ENCODE measurements at regions not wholly inside any gene's neighbourhood (a gene's known extent, or its start where the extent isn't known, plus 50 kb on each side); places are given as distances from the start of the nearest gene placed in this dataset.

- no TSS peak for BruUV-seq (replicated peaks)
- POLR2A ChIA-PET: no interaction called here
Observed at GRCh38 chr3:78186404-78186803, 1146.5 kb downstream of the ROBO2 start.

GRCh38 chr3:78201091-78201490 is 1161.2 kb downstream of the ROBO2 start:
- H3K4me2 ChIP-seq (ENCODE audit: insufficient read depth, low read length): no peak overlapping the region
- BruUV-seq (replicated peaks): no TSS peak
- no peak for TF ChIP-seq GATA2 (IDR thresholded peaks at IDR 0.05; ENCODE audit: insufficient read depth, insufficient read length, low read depth, low read length)
- TF ChIP-seq MAX (IDR thresholded peaks at IDR 0.05; ENCODE audit: insufficient read depth, insufficient read length): no peak
- no peak for TF ChIP-seq MYC (IDR thresholded peaks at IDR 0.05; ENCODE audit: low read depth, low read length)
- TF ChIP-seq FOS (IDR thresholded peaks at IDR 0.05; ENCODE audit: borderline replicate concordance, insufficient read depth, low read length): no peak
- TF ChIP-seq EZH2 (IDR thresholded peaks at IDR 0.05; ENCODE audit: borderline replicate concordance, low read depth, low read length, severe bottlenecking): no peak
- no peak for TF ChIP-seq POLR2A (IDR thresholded peaks at IDR 0.05; ENCODE audit: low read depth, low read length)
- TF ChIP-seq JUN (IDR thresholded peaks at IDR 0.05; ENCODE audit: borderline replicate concordance, insufficient read depth, insufficient read length, low read depth): no peak
- H3K9me3 ChIP-seq (replicated peaks; ENCODE audit: control insufficient read depth, insufficient read depth, low read length): no peaks in the 10 kb centered on the region
- H2AFZ ChIP-seq (ENCODE audit: low read depth, low read length): no peak overlapping the region
- peak; percentile 28 for FAIRE-seq
- no peaks in the 10 kb centered on the region for H4K20me1 ChIP-seq (replicated peaks; ENCODE audit: control insufficient read depth, extremely low read depth, insufficient read depth, low read length)
- no peaks in the 10 kb centered on the region for H3K27me3 ChIP-seq (ENCODE audit: control insufficient read depth in 2 of 2, insufficient read depth in 2 of 2, low read length in 2 of 2)
- H3K4me3 ChIP-seq (replicated peaks in 1 of 3; ENCODE audit: insufficient read depth in 1 of 3, low read depth in 1 of 3, low read length in 3 of 3): no peak overlapping the region
- H3K27ac ChIP-seq (ENCODE audit: insufficient read depth, low read depth, low read length): no peak overlapping the region
- no peaks in the 10 kb centered on the region for H3K79me2 ChIP-seq (ENCODE audit: control insufficient read depth, insufficient read depth, low read length)
- no peak overlapping the region for H3K9ac ChIP-seq (replicated peaks; ENCODE audit: extremely low read depth, insufficient read depth, low read length)
- POLR2A ChIA-PET: interaction anchor here (1.0 kb wide), 1 partner anchor 58 kb away, joined by 3 read pairs; no protein-coding TSS in a partner anchor
- H3K9me1 ChIP-seq (replicated peaks; ENCODE audit: control insufficient read depth, extremely low read depth, insufficient read depth, low read length): no peaks in the 10 kb centered on the region
- H3K36me3 ChIP-seq (ENCODE audit: control insufficient read depth in 2 of 2, extremely low read depth in 1 of 2, insufficient read depth in 2 of 2, low read length in 2 of 2): no peaks in the 10 kb centered on the region
- DNase-seq (ENCODE audit: low read depth, low spot score): peak; percentile 47
- peaks cover 4% of the 10 kb centered on the region for H3K4me1 ChIP-seq (ENCODE audit: control insufficient read depth, extremely low read depth, insufficient read depth, low read length)
- intact Hi-C loops (cut with micrococcal nuclease) (no loop called here), dilution Hi-C loops (cut with MboI; ENCODE audit: extremely low pct_ligation_motif_present, low sequenced_read_pairs) (no loop called here)
- CTCF ChIA-PET: interaction anchor here (0.5 to 1.2 kb wide), 4 partner anchors 18 to 853 kb away, joined by 3 to 7 read pairs (median 4); no protein-coding TSS in a partner anchor

More at GRCh38 chr3:78186404-78186803, 1146.5 kb downstream of the ROBO2 start:
- dilution Hi-C loops (cut with MboI; ENCODE audit: extremely low pct_ligation_motif_present, low sequenced_read_pairs) (no loop called here), intact Hi-C loops (cut with micrococcal nuclease) (no loop called here)
- Histone ChIP-seq H3K27ac (ENCODE audit: insufficient read depth, low read depth, low read length) (no peak overlapping the region), H3K4me1 (ENCODE audit: control insufficient read depth, extremely low read depth, insufficient read depth, low read length) (no peaks in the 10 kb centered on the region), H3K36me3 (ENCODE audit: control insufficient read depth in 2 of 2, extremely low read depth in 1 of 2, insufficient read depth in 2 of 2, low read length in 2 of 2) (no peaks in the 10 kb centered on the region), H4K20me1 (replicated peaks; ENCODE audit: control insufficient read depth, extremely low read depth, insufficient read depth, low read length) (no peaks in the 10 kb centered on the region), H3K4me2 (ENCODE audit: insufficient read depth, low read length) (no peak overlapping the region), H3K9me1 (replicated peaks; ENCODE audit: control insufficient read depth, extremely low read depth, insufficient read depth, low read length) (no peaks in the 10 kb centered on the region), H2AFZ (ENCODE audit: low read depth, low read length) (no peak overlapping the region), H3K4me3 (replicated peaks in 1 of 3; ENCODE audit: insufficient read depth in 1 of 3, low read depth in 1 of 3, low read length in 3 of 3) (no peak overlapping the region), H3K9ac (replicated peaks; ENCODE audit: extremely low read depth, insufficient read depth, low read length) (no peak overlapping the region), H3K79me2 (ENCODE audit: control insufficient read depth, insufficient read depth, low read length) (no peaks in the 10 kb centered on the region), H3K27me3 (ENCODE audit: control insufficient read depth in 2 of 2, insufficient read depth in 2 of 2, low read length in 2 of 2) (no peaks in the 10 kb centered on the region), H3K9me3 (replicated peaks; ENCODE audit: control insufficient read depth, insufficient read depth, low read length) (no peaks in the 10 kb centered on the region)
- TF ChIP-seq EZH2 (IDR thresholded peaks at IDR 0.05; ENCODE audit: borderline replicate concordance, low read depth, low read length, severe bottlenecking) (no peak), POLR2A (IDR thresholded peaks at IDR 0.05; ENCODE audit: low read depth, low read length) (no peak)
- CTCF ChIA-PET: no interaction called here
- FAIRE-seq (no peak), DNase-seq (ENCODE audit: low read depth, low spot score) (no peak)

Measured in endothelial cell of umbilical vein (primary cell).